Fibroblast of the conjunctiva (primary cell): ENCODE measurements at regions not wholly inside any gene's neighbourhood (a gene's known extent, or its start where the extent isn't known, plus 50 kb on each side); places are given as distances from the start of the nearest gene placed in this dataset.

ENCODE experiments used
- DNase-seq: peaks from one replicate; pipeline ENCODE4 v3.0.0-alpha.2; 2010; ENCODE audit warnings: low read depth

- no peak for DNase-seq
Observed at GRCh38 chr15:69505956-69506556, 53.4 kb downstream of the RPLP1 start.

- DNase-seq: no peak
Observed at GRCh38 chr15:69508659-69509058, 56.0 kb downstream of the RPLP1 start.

GRCh38 chr15:69509131-69509530 lies 56.5 kb downstream of the RPLP1 start:
- DNase-seq: no peak

GRCh38 chr15:69510556-69510955 lies 57.9 kb downstream of the RPLP1 start:
- no peak for DNase-seq

- no peak for DNase-seq
Observed at GRCh38 chr15:69511015-69511414, 58.4 kb downstream of the RPLP1 start.

GRCh38 chr15:69511716-69512340 lies 59.2 kb downstream of the RPLP1 start:
- no peak for DNase-seq

- DNase-seq: no peak
Observed at GRCh38 chr15:69513450-69513960, 60.9 kb downstream of the RPLP1 start.

GRCh38 chr15:69513986-69514385 lies 61.4 kb downstream of the RPLP1 start:
- no peak for DNase-seq

- DNase-seq: no peak
Observed at GRCh38 chr15:69515508-69515907, 62.9 kb downstream of the RPLP1 start.

GRCh38 chr15:69515926-69516325 lies 63.3 kb downstream of the RPLP1 start:
- no peak for DNase-seq

- DNase-seq: no peak
Observed at GRCh38 chr15:69517052-69517451, 64.4 kb downstream of the RPLP1 start.

GRCh38 chr15:69518806-69519205 lies 66.2 kb downstream of the RPLP1 start:
- no peak for DNase-seq

GRCh38 chr15:69520067-69520466 lies 67.4 kb downstream of the RPLP1 start:
- DNase-seq: no peak

GRCh38 chr15:69522361-69522760 lies 69.7 kb downstream of the RPLP1 start:
- DNase-seq: no peak

GRCh38 chr15:69523010-69524001 lies 70.7 kb downstream of the RPLP1 start:
- peak; percentile 63 for DNase-seq

GRCh38 chr15:69524296-69524695 lies 71.7 kb downstream of the RPLP1 start:
- no peak for DNase-seq

GRCh38 chr15:69524814-69525213 lies 72.2 kb downstream of the RPLP1 start:
- DNase-seq: no peak

GRCh38 chr15:69525543-69525942 lies 72.9 kb downstream of the RPLP1 start:
- DNase-seq: no peak

- DNase-seq: no peak
Observed at GRCh38 chr15:69526081-69527061, 73.8 kb downstream of the RPLP1 start.

- no peak for DNase-seq
Observed at GRCh38 chr15:69529141-69529540, 76.5 kb downstream of the RPLP1 start.

- no peak for DNase-seq
Observed at GRCh38 chr15:69529961-69530633, 77.5 kb downstream of the RPLP1 start.
